Glomerular visceral epithelial cell (primary cell): ENCODE measurements at regions not wholly inside any gene's neighbourhood (a gene's known extent, or its start where the extent isn't known, plus 50 kb on each side); places are given as distances from the start of the nearest gene placed in this dataset.

Experiments used
- DNase-seq: peaks from one replicate; pipeline ENCODE4 v3.0.0-alpha.2; 2016; ENCODE audit errors: extremely low spot score

GRCh38 chr7:112395411-112395810 is 54.8 kb upstream of the IFRD1 start:
- DNase-seq = no peak

GRCh38 chr7:112395893-112396292 is 54.4 kb upstream of the IFRD1 start:
- DNase-seq = no peak

GRCh38 chr7:112398534-112398933 is 51.7 kb upstream of the IFRD1 start:
- DNase-seq = no peak

GRCh38 chr7:112399501-112399900 is 50.8 kb upstream of the IFRD1 start:
- no peak for DNase-seq

- peak; percentile 5 for DNase-seq
Measured at GRCh38 chr7:112400141-112400540, 50.1 kb upstream of the IFRD1 start.
